ENCODE measurements at regions not wholly inside any gene's neighbourhood (a gene's known extent, or its start where the extent isn't known, plus 50 kb on each side); places are given as distances from the start of the nearest gene placed in this dataset.

GRCh38 chr10:4181081-4181480 lies 396.1 kb upstream of the KLF6 start:
- Histone ChIP-seq H3F3A (ENCODE audit: low read length, unreplicated experiment) (no peaks in the 10 kb centered on the region), H3K36me3 (ENCODE audit: low read depth, low read length) (no peaks in the 10 kb centered on the region), H3K79me2 (ENCODE audit: low read length) (no peaks in the 10 kb centered on the region), H3K9me3 (ENCODE audit: low read length) (no peaks in the 10 kb centered on the region), H4K20me1 (ENCODE audit: low read length) (no peaks in the 10 kb centered on the region), H3K4me2 (ENCODE audit: low read length) (no peak overlapping the region), H2AFZ (ENCODE audit: low read length) (no peak overlapping the region), H3K4me1 (ENCODE audit: insufficient read depth, low read length) (0 out of 2 replicates have a peak, but pooled peaks cover 5% of the 10 kb centered on the region), H3K4me3 (ENCODE audit: low read length) (no peak overlapping the region), H3K27ac (ENCODE audit: low read length) (no peak overlapping the region), H3K9me2 (replicated peaks; ENCODE audit: low read length) (no peaks in the 10 kb centered on the region), H3K9ac (ENCODE audit: low read length) (no peak overlapping the region), H3K27me3 (ENCODE audit: low read length) (no peaks in the 10 kb centered on the region)
- BruUV-seq (replicated peaks) = no TSS peak
- TF ChIP-seq EZH2 (IDR thresholded peaks at IDR 0.05; ENCODE audit: low read length, unreplicated experiment) (no peak), EZH2phosphoT487 (IDR thresholded peaks at IDR 0.05; ENCODE audit: borderline replicate concordance, low read length) (no peak)
- TF ChIP-seq, protein P1, sequence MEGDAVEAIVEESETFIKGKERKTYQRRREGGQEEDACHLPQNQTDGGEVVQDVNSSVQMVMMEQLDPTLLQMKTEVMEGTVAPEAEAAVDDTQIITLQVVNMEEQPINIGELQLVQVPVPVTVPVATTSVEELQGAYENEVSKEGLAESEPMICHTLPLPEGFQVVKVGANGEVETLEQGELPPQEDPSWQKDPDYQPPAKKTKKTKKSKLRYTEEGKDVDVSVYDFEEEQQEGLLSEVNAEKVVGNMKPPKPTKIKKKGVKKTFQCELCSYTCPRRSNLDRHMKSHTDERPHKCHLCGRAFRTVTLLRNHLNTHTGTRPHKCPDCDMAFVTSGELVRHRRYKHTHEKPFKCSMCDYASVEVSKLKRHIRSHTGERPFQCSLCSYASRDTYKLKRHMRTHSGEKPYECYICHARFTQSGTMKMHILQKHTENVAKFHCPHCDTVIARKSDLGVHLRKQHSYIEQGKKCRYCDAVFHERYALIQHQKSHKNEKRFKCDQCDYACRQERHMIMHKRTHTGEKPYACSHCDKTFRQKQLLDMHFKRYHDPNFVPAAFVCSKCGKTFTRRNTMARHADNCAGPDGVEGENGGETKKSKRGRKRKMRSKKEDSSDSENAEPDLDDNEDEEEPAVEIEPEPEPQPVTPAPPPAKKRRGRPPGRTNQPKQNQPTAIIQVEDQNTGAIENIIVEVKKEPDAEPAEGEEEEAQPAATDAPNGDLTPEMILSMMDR (conservative IDR thresholded peaks at IDR 0.05; ENCODE audit: low read depth, low read length) = no peak
- CTCF ChIA-PET = interaction anchor here (0.7 kb wide), 1 partner anchor 988 kb away, joined by 3 read pairs; no protein-coding TSS in a partner anchor
- DNase-seq (no peak), ATAC-seq (no peak)
- intact Hi-C loops (cut with micrococcal nuclease) = no loop called here
- POLR2A ChIA-PET (ENCODE audit: unreplicated experiment) = no interaction called here

DNA sequence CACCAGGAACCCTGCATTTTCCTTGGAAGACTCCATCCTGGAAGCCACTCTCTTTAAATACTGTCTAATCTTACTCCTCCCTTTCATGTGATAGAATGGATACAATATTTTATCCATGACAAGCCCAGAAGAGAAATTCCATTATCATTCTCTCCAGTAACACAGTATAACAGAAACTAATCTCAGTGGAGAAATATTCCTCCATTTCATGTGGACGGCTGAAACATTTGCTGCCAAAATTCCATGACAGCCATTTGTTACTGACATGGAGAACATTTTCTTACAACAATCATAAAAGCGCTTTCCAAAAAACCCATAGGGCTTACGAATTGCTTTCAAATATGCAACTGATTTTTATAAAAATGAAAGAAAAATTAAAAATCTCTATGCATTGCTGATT lies 392.8 kb upstream of the KLF6 start:
- DNase-seq = no peak
- no peak overlapping the region for H3K9ac ChIP-seq (ENCODE audit: low read length)
- no peak overlapping the region for H2AFZ ChIP-seq (ENCODE audit: low read length)
- ChIA-PET POLR2A (ENCODE audit: unreplicated experiment) (no interaction called here), CTCF (no interaction called here)
- BruUV-seq (replicated peaks) = no TSS peak
- no peaks in the 10 kb centered on the region for H3K9me3 ChIP-seq (ENCODE audit: low read length)
- TF ChIP-seq, protein P1 (conservative IDR thresholded peaks at IDR 0.05; ENCODE audit: low read depth, low read length) = no peak
- TF ChIP-seq EZH2 (IDR thresholded peaks at IDR 0.05; ENCODE audit: low read length, unreplicated experiment) (no peak), EZH2phosphoT487 (IDR thresholded peaks at IDR 0.05; ENCODE audit: borderline replicate concordance, low read length) (no peak)
- no peaks in the 10 kb centered on the region for H3K79me2 ChIP-seq (ENCODE audit: low read length)
- no peaks in the 10 kb centered on the region for H3K9me2 ChIP-seq (replicated peaks; ENCODE audit: low read length)
- H3K27ac ChIP-seq (ENCODE audit: low read length) = no peak overlapping the region
- no peak for ATAC-seq
- intact Hi-C loops (cut with micrococcal nuclease) = no loop called here
- no peaks in the 10 kb centered on the region for H3K27me3 ChIP-seq (ENCODE audit: low read length)
- H3K4me3 ChIP-seq (ENCODE audit: low read length) = no peak overlapping the region
- H3K4me2 ChIP-seq (ENCODE audit: low read length) = no peak overlapping the region
- no peaks in the 10 kb centered on the region for H3K36me3 ChIP-seq (ENCODE audit: low read depth, low read length)
- H3F3A ChIP-seq (ENCODE audit: low read length, unreplicated experiment) = no peaks in the 10 kb centered on the region
- H3K4me1 ChIP-seq (ENCODE audit: insufficient read depth, low read length) = no peaks in the 10 kb centered on the region
- no peaks in the 10 kb centered on the region for H4K20me1 ChIP-seq (ENCODE audit: low read length)

GRCh38 chr10:4176500-4177281 lies 391.7 kb upstream of the KLF6 start:
- H3K9ac ChIP-seq (ENCODE audit: low read length) = no peak overlapping the region
- no peaks in the 10 kb centered on the region for H3F3A ChIP-seq (ENCODE audit: low read length, unreplicated experiment)
- no peak overlapping the region for H3K27ac ChIP-seq (ENCODE audit: low read length)
- intact Hi-C loops (cut with micrococcal nuclease) = no loop called here
- no peaks in the 10 kb centered on the region for H3K9me2 ChIP-seq (replicated peaks; ENCODE audit: low read length)
- H3K4me1 ChIP-seq (ENCODE audit: insufficient read depth, low read length) = no peaks in the 10 kb centered on the region
- ChIA-PET POLR2A (ENCODE audit: unreplicated experiment) (no interaction called here), CTCF (no interaction called here)
- H3K9me3 ChIP-seq (ENCODE audit: low read length) = no peaks in the 10 kb centered on the region
- no peaks in the 10 kb centered on the region for H4K20me1 ChIP-seq (ENCODE audit: low read length)
- H3K36me3 ChIP-seq (ENCODE audit: low read depth, low read length) = no peaks in the 10 kb centered on the region
- ATAC-seq (no peak), DNase-seq (no peak)
- H2AFZ ChIP-seq (ENCODE audit: low read length) = no peak overlapping the region
- no peaks in the 10 kb centered on the region for H3K79me2 ChIP-seq (ENCODE audit: low read length)
- BruUV-seq (replicated peaks) = no TSS peak
- TF ChIP-seq EZH2 (IDR thresholded peaks at IDR 0.05; ENCODE audit: low read length, unreplicated experiment) (no peak), EZH2phosphoT487 (IDR thresholded peaks at IDR 0.05; ENCODE audit: borderline replicate concordance, low read length) (no peak)
- TF ChIP-seq, protein P1 (conservative IDR thresholded peaks at IDR 0.05; ENCODE audit: low read depth, low read length) = no peak
- H3K4me3 ChIP-seq (ENCODE audit: low read length) = no peak overlapping the region
- no peaks in the 10 kb centered on the region for H3K27me3 ChIP-seq (ENCODE audit: low read length)
- H3K4me2 ChIP-seq (ENCODE audit: low read length) = no peak overlapping the region

Data from PC-3 (cell line).